ENCODE measurements at regions not wholly inside any gene's neighbourhood (a gene's known extent, or its start where the extent isn't known, plus 50 kb on each side); places are given as distances from the start of the nearest gene placed in this dataset.

DNA sequence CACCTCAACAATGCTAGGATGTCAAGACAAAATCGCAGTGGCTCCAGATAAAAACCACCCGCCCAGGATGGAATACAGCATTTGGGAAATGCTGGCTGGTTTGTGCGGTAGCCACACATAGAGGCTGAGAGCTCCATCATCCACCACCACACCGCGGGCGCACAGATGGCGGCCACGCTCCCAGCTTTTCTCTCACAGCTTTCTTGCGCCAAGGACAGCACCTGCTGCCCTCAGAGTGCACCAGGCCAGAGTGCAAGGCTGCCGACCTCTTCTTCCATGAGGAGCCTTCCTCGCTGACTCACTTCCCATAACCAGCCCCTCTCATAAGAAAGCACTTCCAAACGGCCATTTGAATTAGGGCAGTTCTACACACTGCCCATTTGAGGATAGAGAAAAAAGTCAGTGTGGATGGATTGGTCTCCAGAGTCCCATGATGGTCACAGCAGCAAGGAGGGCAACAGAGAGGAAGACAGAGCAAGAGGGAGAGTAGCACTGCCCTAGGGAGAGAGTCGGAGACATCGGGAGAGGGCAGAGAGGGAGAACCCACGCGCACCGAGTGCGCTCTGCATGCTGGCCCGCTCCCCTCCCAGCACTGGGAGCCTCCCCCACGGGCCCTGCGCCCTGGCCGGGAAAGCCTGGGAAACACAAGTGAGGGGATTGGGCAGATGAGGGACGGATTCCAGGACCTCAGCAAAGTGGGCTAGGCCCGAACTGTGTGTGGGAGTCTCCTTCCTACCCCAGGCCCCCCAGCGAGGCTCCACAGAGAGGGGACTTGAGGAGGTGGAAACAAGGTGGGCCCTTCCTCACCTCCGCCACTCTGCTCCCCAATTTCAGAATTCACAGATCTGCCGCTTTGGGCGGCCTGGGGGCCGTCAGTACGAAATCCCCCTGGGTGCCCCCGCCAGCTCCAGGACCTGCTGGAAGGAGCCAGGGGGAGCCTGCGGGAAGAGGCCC is 156.9 kb downstream of the USP12 start:
- no peak for DNase-seq

DNA sequence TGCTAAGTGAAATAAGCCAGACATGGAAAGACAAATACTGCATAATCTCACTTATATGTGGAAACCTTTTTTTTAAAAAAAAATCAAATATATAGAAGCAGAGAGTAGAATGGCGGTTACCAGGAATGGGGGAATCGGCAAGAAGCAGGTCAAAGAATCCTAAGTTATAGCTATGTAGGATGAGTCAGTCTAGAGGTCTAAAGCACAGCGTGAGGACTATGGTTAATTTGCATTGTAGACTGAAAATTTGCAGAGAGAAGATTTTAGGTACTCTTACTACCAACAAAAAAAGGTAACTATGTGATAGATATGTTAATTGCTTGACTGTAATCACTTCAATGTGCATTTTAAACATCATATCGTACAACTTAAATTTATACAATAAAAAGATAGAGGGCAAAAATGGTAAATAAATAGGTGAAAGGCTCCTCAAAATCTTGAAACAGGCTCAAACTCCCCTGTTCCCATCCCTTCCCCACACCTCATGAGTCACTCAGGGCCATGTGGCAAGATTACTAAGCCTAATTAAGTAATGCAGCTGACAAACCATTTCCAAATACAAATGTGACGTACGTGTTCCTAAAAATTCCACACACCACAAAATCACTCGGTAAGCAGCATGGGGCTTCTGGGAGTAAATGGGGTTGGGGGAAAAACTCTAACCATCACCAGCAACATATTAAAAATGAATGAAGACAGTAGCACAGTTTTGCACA is 159.0 kb downstream of the USP12 start:
- DNase-seq = no peak

DNA sequence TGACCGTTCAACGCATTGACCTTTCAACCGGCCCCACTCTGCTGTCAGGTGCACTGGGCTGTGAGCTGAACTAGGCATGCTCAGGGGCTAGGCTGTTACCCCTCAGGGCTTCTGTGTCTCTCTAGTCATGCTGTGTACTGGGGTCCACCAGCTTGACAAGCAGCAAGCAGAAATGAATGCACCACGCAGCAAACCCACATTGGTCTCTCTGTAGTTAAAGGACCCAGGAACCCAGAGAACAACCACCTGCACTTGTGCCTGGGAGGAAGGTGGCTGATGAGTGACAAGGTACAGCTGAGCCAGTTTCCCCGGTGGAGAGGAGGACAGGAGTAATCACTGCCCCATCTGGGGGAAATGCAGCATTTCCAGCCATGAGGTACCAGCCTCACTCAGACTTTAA is 159.9 kb downstream of the USP12 start:
- DNase-seq = no peak

DNA sequence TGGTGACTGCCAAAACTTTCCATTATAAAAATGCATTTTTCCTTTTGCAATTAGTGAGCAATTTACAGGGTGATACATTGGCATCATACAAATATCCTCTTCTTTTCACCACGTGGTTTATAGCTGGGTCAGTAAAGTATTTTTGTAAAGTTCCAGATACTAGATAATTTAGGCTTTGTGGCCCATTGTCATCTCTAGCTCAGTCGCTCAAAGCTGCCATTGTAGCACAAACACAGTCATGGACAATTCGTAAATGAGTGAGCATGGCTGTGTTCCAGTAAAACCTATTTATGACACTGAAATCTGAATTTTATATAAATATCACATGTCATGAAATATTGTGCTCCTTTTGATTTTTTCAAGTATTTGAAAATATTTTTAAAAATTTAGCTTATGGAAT is 162.9 kb downstream of the USP12 start:
- no peak for DNase-seq

DNA sequence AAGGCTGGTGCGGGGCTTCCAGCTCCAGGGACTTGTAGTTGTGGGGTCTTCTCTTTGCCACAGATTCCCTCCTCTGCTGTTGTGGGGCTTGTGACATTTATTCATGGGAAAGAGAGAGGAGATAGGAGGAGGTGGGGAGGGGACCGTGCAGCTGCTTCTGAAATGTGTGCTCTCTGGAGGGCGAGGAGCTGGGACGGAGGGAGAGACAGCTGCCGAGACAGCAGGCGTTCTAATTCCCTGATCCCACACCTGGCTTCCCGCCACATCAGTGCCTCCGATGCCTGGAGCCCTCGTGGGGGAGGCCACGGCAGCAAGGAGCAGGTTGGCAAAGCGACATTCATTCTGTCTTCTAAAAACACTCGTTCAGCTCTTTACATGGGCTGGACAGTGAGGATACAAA is 164.4 kb downstream of the USP12 start:
- no peak for DNase-seq

DNA sequence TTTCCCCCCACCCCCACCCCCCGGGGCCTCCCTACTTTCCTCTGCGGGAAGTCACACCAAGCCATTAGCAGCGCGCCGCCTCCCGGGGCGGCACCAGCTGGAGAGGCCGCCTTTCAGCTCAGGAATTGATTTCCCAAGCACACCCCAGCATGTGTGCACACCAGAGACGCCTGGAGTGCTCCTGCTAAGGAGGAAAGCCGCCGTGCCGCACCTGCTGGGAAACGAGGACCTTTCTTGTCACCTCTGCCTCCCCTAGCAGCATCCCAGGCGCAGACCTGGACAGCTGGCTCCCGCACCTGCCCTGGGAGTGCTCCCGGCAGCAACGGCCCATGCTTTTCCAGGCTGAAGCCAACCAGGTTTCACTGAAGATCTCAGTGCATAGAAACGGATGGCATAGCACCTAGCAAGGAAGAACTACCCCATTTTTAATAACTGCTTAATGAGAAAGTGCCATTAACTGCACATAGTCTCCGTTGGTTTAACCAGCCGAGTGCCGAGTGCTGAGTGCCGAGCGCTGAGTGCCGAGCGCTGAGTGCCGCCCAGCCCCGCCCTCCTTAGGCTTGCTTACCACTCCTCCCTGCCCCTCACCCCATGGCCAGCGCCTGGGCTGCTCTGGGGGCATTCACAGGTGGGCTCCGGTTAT is 165.0 kb downstream of the USP12 start:
- DNase-seq = no peak

DNA sequence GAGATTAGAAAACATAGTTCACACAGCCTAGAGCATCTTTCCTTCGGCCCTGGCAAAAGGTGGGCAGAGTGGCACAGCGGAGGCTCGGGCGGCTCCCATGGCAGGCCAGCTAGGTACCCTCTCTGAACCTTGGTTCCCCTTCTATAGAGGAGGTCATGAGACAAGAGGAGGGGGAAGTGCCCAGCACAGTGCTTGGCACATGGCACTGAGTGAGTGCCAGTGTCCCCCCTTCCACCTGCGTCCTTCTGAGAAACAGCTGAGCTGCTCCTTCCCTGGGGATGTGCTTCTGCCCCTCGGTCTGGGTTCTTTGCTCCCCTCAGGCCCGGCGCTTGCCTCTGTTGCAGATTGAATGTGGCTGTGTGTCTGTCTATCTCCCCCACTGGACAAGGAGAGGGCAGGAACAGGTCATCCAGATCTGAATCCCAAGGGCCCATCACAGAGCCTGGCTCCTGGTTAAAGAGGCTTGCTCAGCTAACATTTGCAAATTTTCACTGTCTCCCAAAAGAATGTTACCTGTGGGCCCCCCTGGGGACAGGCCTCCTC is 165.6 kb downstream of the USP12 start:
- no peak for DNase-seq

DNA sequence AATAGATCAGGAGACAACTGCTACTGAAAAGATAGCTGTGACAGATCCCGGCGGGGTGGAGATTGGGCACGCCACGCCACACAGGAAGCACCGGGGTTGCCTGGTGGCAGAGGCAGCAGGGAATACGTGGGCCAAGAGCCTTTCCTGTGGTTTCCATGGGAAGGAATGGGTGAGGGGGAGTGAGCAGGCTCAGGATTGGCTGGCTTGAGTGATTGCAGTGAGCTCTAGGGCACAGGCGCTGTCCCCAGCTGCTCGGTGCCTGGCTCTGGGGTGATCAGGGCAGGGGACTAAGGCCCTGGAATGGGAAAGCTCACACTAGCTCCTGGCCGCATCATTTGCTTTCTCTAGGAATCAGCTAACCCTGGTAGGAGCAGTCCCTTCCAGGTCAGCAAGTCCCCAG is 166.1 kb downstream of the USP12 start:
- DNase-seq = no peak

GRCh38 chr13:27004866-27005265 is 166.7 kb downstream of the USP12 start:
- DNase-seq = no peak

- DNase-seq = no peak
These were observed 167.3 kb downstream of the USP12 start for GRCh38 chr13:27004326-27004725.

DNA sequence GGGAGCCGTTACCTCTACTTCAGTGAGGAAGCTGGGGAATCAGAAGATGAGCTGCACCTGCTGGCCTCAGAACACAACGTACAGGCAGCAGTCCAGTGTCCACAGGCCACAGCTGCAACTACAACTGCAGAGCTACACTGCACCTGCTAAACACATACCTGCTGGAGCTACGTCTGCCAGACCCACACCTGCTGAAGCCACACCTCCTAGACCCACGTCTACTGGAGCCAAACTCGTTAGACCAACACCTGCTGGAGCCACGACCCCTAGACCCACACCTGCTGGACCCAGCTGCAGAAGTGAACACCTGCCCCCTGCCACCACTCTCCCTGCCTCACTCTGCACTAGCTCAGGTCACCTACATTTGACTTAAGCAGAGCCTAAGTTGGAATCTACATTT is 169.9 kb downstream of the USP12 start:
- no peak for DNase-seq

GRCh38 chr13:27000686-27001085 is 170.9 kb downstream of the USP12 start:
- DNase-seq = no peak

GRCh38 chr13:26999499-26999898 is 172.1 kb downstream of the USP12 start:
- no peak for DNase-seq

DNA sequence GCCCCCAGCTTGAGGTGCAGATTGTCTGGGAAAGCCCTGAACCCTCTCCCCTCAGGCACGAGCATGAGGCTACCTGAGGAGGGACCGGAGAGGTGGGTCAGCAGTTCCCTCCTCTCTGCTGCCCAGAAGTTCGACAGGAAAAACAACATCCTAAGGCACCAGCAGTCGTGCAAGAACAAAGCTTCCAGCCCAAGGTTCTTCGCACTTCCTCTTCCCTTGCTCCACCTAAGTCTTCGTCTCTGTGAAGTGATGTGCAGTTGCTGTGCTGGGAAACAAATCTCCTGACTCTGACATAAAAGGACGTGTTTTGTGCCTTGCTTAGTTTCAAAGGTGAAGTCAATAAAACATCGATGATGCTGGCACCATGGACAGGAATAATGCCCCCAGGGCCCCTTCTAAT is 173.3 kb downstream of the USP12 start:
- DNase-seq = no peak

GRCh38 chr13:26996965-26997752 is 174.5 kb downstream of the USP12 start:
- no peak for DNase-seq

DNA sequence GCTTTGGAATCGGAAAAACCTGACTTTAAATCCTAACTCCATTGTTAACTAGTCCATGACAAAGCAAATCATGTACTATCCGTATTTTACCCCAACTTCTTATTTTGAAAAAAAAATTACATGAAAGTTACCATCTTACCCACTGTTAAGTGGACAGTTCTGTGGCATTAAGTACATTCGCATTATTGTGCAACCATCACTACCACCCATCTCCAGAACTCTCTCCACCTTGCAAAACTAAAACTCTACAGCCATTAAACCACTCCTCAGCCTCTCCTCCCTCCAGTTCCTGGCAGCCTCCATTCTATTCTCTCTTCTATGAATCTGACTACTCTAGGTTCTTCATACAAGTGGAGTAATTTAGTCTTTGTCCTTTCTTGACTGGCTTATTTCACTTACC is 176.5 kb downstream of the USP12 start:
- no peak for DNase-seq

GRCh38 chr13:26993780-26994179 is 177.8 kb downstream of the USP12 start:
- DNase-seq = no peak

GRCh38 chr13:26992951-26993719 is 178.5 kb downstream of the USP12 start:
- no peak for DNase-seq

DNA sequence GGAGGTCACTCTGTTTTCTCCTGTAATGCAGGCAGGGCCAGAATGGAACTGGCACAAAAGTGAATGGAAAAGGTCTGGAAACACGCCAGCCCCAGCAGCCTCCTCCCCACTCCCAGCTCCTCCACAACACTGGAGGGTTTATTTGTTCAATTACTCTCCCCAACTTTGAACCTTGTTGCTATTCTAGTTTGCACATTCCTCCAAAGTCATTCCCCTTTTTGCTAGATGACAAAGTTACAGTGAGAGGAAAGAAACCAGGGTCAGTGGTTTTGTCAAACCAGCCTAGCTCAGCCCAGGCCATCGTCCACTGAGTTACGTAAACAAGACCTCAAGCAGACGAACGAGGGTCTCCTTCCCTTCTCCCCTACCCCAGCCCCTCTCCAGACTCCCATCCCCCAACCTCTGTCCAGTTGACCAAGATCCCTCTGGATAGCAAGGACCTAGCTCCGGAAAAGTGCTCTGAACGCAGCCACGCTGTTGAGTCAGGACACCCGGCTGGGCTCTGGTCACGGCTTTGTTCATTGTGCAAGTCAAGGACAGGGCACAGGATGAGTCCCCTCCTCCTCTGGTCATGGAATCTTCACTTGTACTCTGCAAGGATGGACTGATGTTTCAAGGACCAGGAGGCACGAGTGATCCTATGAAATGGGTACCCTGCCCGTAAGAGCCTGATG is 180.0 kb downstream of the USP12 start:
- DNase-seq = no peak

DNA sequence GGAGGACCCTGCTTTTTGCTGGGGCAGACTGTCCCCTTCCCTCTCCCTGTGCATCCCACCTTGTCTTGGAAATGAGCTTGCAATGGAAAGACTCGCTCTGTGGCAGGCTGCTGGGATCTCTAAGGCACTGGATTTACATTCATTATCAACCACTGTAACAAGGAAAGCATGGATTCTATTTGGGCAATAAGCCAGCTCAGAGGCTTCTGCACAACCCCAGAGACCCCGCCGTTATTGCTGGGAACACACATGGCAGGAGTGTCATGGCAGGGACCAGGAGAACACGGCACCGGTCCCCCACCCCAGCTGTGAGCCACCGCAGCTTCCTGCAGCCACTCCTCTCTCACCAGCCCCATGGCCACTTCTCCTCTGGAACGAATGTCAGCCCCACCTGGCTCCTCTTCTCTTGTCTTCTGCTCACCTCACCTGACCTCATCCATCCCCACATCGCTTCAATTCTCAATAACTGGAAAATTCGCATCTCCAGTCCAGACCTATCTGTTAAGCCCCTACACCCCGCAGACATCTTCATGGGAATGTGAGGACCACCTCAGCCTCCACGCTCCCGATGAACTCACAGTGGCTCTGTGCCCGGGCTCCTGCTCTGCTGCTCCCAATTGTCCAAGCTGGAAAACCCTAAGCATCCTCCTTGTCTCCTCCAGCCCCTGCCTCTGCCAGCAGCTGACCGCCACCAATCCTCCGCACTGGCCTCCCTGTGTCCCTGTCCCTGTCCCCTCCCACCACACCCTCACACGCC is 181.5 kb downstream of the USP12 start:
- DNase-seq = no peak
